ENCODE measurements at regions not wholly inside any gene's neighbourhood (a gene's known extent, or its start where the extent isn't known, plus 50 kb on each side); places are given as distances from the start of the nearest gene placed in this dataset.

DNA sequence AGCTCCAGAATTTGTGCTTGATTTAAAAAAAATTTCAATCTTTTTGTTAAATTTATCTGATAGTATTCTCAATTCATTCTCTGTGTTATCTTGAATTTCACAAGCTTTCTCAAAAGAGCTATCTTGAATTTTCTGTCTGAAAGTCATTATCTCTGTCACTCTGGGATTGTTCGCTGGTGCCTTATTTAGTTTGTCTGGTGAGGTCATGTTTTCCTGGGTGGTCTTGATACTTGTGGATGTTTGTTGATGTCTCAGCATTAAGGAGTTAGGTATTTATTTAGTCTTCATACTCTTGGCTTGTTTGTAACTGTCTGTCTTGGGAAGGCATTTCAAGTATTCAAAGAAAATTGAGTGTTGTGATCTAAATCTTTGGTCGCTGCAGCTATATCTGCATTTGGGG lies 106.3 kb downstream of the TNFSF13B start:
- TF ChIP-seq, protein P1, sequence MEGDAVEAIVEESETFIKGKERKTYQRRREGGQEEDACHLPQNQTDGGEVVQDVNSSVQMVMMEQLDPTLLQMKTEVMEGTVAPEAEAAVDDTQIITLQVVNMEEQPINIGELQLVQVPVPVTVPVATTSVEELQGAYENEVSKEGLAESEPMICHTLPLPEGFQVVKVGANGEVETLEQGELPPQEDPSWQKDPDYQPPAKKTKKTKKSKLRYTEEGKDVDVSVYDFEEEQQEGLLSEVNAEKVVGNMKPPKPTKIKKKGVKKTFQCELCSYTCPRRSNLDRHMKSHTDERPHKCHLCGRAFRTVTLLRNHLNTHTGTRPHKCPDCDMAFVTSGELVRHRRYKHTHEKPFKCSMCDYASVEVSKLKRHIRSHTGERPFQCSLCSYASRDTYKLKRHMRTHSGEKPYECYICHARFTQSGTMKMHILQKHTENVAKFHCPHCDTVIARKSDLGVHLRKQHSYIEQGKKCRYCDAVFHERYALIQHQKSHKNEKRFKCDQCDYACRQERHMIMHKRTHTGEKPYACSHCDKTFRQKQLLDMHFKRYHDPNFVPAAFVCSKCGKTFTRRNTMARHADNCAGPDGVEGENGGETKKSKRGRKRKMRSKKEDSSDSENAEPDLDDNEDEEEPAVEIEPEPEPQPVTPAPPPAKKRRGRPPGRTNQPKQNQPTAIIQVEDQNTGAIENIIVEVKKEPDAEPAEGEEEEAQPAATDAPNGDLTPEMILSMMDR (IDR thresholded peaks at IDR 0.05; ENCODE audit: poor library complexity), result no peak
- no peak for TF ChIP-seq EZH2 (IDR thresholded peaks at IDR 0.05; ENCODE audit: borderline replicate concordance)
